CD14-positive monocyte (primary cell): ENCODE measurements at regions not wholly inside any gene's neighbourhood (a gene's known extent, or its start where the extent isn't known, plus 50 kb on each side); places are given as distances from the start of the nearest gene placed in this dataset.

Source experiments
- DNase-seq, 3 donors: peaks; one replicate each; pipeline ENCODE4 v3.0.0-alpha.2; 2011 to 2022
- H2AFZ ChIP-seq: 2 replicates; pipeline ENCODE4 v1.6.0; 2012; ENCODE audit warnings: mild to moderate bottlenecking, low read depth, low read length, inconsistent platforms; ENCODE audit not compliant: insufficient read depth, poor library complexity, severe bottlenecking
- H3K27ac ChIP-seq, 2 donors: 1 replicate in 1 of 2; 2 replicates in 1 of 2; pipeline ENCODE4 v1.5.1; 2012 to 2013; ENCODE audit warnings: low read length in 2 of 2, control low read depth in 1 of 2, inconsistent platforms in 1 of 2, low read depth in 1 of 2, mild to moderate bottlenecking in 1 of 2
- H3K27me3 ChIP-seq, 2 donors: one replicate each; pipeline versions ENCODE4 v1.6.0 to v1.6.1; 2011 to 2013; ENCODE audit warnings: low read length in 2 of 2; ENCODE audit not compliant: control insufficient read depth in 2 of 2, insufficient read depth in 2 of 2
- H3K36me3 ChIP-seq, 2 donors: replicated peaks in 1 of 2; 1 replicate in 1 of 2; 2 replicates in 1 of 2; pipeline versions ENCODE4 v1.5.1 to v1.6.1; 2012 to 2013; ENCODE audit warnings: low read length in 2 of 2, control low read depth in 1 of 2, inconsistent platforms in 1 of 2, mild to moderate bottlenecking in 1 of 2; ENCODE audit not compliant: insufficient read depth in 2 of 2, control insufficient read depth in 1 of 2
- H3K4me1 ChIP-seq, 2 donors: 1 replicate in 1 of 2; 2 replicates in 1 of 2; pipeline versions ENCODE4 v1.5.1 to v1.6.1; 2012 to 2013; ENCODE audit warnings: low read length in 2 of 2, control low read depth in 1 of 2, inconsistent platforms in 1 of 2, mild to moderate bottlenecking in 1 of 2, moderate library complexity in 1 of 2; ENCODE audit not compliant: insufficient read depth in 2 of 2, control insufficient read depth in 1 of 2
- H3K4me2 ChIP-seq: replicated peaks from 2 replicates; pipeline ENCODE3; 2012; ENCODE audit warnings: low read length, moderate library complexity, mild to moderate bottlenecking; ENCODE audit not compliant: poor library complexity, severe bottlenecking; ENCODE audit errors: extremely low read depth
- H3K4me3 ChIP-seq, 3 experiments: fragments of 200-600 bp in 1 of 3; sonication (generic) in 1 of 3; replicated peaks in 1 of 3; 1 replicate in 2 of 3; 2 replicates in 1 of 3; pipeline ENCODE4 v1.5.1; 2011 to 2013; ENCODE audit warnings: low read length in 3 of 3, mild to moderate bottlenecking in 3 of 3, control low read depth in 2 of 3, low read depth in 2 of 3, inconsistent platforms in 1 of 3, moderate library complexity in 1 of 3
- H3K79me2 ChIP-seq: 2 replicates; pipeline ENCODE4 v1.6.0; 2012; ENCODE audit warnings: mild to moderate bottlenecking, control low read depth, inconsistent platforms, low read length, moderate library complexity; ENCODE audit not compliant: insufficient read depth
- H3K9ac ChIP-seq: 2 replicates; pipeline ENCODE4 v1.6.0; 2017; ENCODE audit warnings: low read length, mild to moderate bottlenecking; ENCODE audit not compliant: insufficient read depth, poor library complexity, severe bottlenecking
- H3K9me3 ChIP-seq, 2 donors: replicated peaks in 1 of 2; 1 replicate in 1 of 2; 2 replicates in 1 of 2; pipeline versions ENCODE4 v1.5.1 to v1.6.1; 2012 to 2013; ENCODE audit warnings: low read length in 2 of 2, control low read depth in 1 of 2; ENCODE audit not compliant: control insufficient read depth in 1 of 2, insufficient read depth in 1 of 2
- H4K20me1 ChIP-seq: 2 replicates; pipeline ENCODE4 v1.6.0; 2012; ENCODE audit warnings: mild to moderate bottlenecking, low read length, control low read depth, moderate library complexity; ENCODE audit not compliant: insufficient read depth
- H3K27ac Mint-ChIP-seq, 7 donors: one replicate each; pipeline ENCODE4 v1.8.0; 2020; ENCODE audit warnings: mild to moderate bottlenecking in 7 of 7, mixed read lengths in 7 of 7, moderate library complexity in 6 of 7, inconsistent platforms in 2 of 7
- H3K27me3 Mint-ChIP-seq, 3 donors: one replicate each; pipeline ENCODE4 v1.8.0; 2021 to 2022; ENCODE audit warnings: low read depth in 3 of 3, mild to moderate bottlenecking in 3 of 3, mixed read lengths in 3 of 3, moderate library complexity in 3 of 3, inconsistent platforms in 1 of 3
- H3K36me3 Mint-ChIP-seq, 2 donors: one replicate each; pipeline ENCODE4 v1.8.0; 2020; ENCODE audit warnings: mixed read lengths in 2 of 2, inconsistent platforms in 1 of 2, mild to moderate bottlenecking in 1 of 2
- H3K4me1 Mint-ChIP-seq: one replicate; pipeline ENCODE4 v1.8.0; 2020; ENCODE audit warnings: mild to moderate bottlenecking, mixed read lengths
- H3K4me3 Mint-ChIP-seq, 2 donors: one replicate each; pipeline ENCODE4 v1.8.0; 2020; ENCODE audit warnings: mild to moderate bottlenecking in 2 of 2, mixed read lengths in 2 of 2, moderate library complexity in 1 of 2
- H3K9me3 Mint-ChIP-seq, 7 donors: one replicate each; pipeline ENCODE4 v1.8.0; 2020 to 2022; ENCODE audit warnings: mixed read lengths in 7 of 7, mild to moderate bottlenecking in 6 of 7, moderate library complexity in 6 of 7, inconsistent platforms in 2 of 7
- CTCF ChIP-seq: fragments of 200-600 bp; IDR thresholded peaks from one replicate; pipeline ENCODE4 v1.8.0; 2022; ENCODE audit warnings: antibody characterized with exemption, mild to moderate bottlenecking
- WGBS: methylation state at CpG from one replicate; pipeline ENCODE4 v1.1.5; 2013; ENCODE audit warnings: missing lambda C conversion rate; ENCODE audit not compliant: insufficient coverage; 5-methylcytosine and 5-hydroxymethylcytosine counted together
- intact Hi-C, 2 donors: fragments of 100-400 bp; cut with micrococcal nuclease; formaldehyde crosslinking; loops; one replicate each; pipeline versions ENCODE4 v1.15.0 to v1.15.1; 2023

DNA sequence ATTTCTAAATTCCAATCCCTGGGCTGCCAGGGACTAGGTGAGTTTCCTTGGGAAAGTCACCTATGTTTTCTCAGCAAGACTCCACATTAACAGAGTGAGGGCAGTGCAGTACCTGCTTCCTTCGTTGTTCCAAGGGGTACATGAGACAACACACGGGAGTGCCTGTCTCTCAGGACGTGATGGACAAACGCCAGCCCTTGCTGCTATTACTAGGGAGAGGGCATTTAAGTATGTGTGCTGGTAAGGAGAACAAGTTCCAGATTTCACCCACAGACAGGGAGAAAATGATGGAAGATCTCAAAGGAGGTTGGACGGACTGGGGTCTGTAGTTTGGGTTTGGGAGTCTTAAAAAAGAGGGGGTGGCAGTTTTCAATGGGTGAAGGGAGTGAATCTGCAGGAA is 195.7 kb downstream of the HERPUD2 start:
- H2AFZ ChIP-seq: no peak overlapping the region
- intact Hi-C loops: no loop called here
- Mint-ChIP-seq H3K4me3 (no peak overlapping the region), H3K27ac (no peak overlapping the region), H3K9me3 (peaks cover 2 to 7% (median 5%) of the 10 kb centered on the region in 7 donors), H3K27me3 (peaks cover 4 to 10% (median 8%) of the 10 kb centered on the region in 3 donors), H3K36me3 (no peaks in the 10 kb centered on the region), H3K4me1 (peaks cover 14% of the 10 kb centered on the region)
- TF ChIP-seq CTCF: no peak
- no peak overlapping the region for H3K4me2 ChIP-seq
- no peaks in the 10 kb centered on the region for H3K36me3 ChIP-seq
- no peaks in the 10 kb centered on the region for H3K79me2 ChIP-seq
- no peak for DNase-seq
- no peaks in the 10 kb centered on the region for H3K27me3 ChIP-seq
- WGBS: 96% methylated on average over 5 of the region's 5 CpGs
- no peaks in the 10 kb centered on the region for H4K20me1 ChIP-seq
- no peak overlapping the region for H3K27ac ChIP-seq
- no peak overlapping the region for H3K4me3 ChIP-seq
- H3K9me3 ChIP-seq: no peaks in the 10 kb centered on the region
- H3K9ac ChIP-seq: no peak overlapping the region
- peaks cover 0 to 5% of the 10 kb centered on the region in 2 donors for H3K4me1 ChIP-seq

DNA sequence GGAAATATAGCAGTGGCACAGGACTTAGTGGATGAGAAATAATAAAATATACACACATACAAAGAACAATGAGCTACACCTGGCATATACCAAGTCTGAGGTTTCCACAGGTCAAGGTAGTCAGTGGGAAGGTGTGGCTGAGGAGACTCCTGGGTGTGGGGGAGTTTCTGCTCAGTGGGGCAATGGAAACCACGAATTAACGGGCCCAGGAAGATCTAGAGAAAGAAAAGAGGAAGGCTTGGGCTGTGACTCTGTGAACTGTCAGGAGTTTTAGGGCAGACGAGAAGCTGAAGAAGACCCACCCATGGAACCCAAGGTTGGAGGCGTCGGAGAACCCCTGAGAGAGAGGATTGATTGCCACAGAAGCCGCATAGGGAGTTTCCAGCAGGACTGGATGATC is 196.5 kb downstream of the HERPUD2 start:
- peak in 1 of 3 donors; percentile 23 for DNase-seq
- Histone ChIP-seq H3K9me3 (no peaks in the 10 kb centered on the region), H3K9ac (no peak overlapping the region), H4K20me1 (no peaks in the 10 kb centered on the region), H2AFZ (no peak overlapping the region), H3K4me1 (peaks cover 0 to 5% of the 10 kb centered on the region in 2 donors), H3K27ac (no peak overlapping the region), H3K79me2 (no peaks in the 10 kb centered on the region), H3K27me3 (no peaks in the 10 kb centered on the region), H3K4me3 (no peak overlapping the region), H3K36me3 (no peaks in the 10 kb centered on the region), H3K4me2 (no peak overlapping the region)
- Mint-ChIP-seq H3K9me3 (peaks cover 2 to 7% (median 5%) of the 10 kb centered on the region in 7 donors), H3K4me3 (peak overlapping the region; percentile 24 to 58), H3K27ac (peak overlapping the region in 1 of 7 donors; percentile 78), H3K27me3 (peaks cover 4 to 9% (median 8%) of the 10 kb centered on the region in 3 donors), H3K4me1 (peaks cover 14% of the 10 kb centered on the region), H3K36me3 (no peaks in the 10 kb centered on the region)
- 48% methylated on average over 6 of the region's 6 CpGs for WGBS
- intact Hi-C loops: no loop called here
- no peak for TF ChIP-seq CTCF
